Right kidney (tissue), 1 donor: ENCODE measurements at regions not wholly inside any gene's neighbourhood (a gene's known extent, or its start where the extent isn't known, plus 50 kb on each side); places are given as distances from the start of the nearest gene placed in this dataset.
"Not testable (repeated sequence)": the region's sequence is repeated elsewhere in the genome, so short reads cannot be mapped to it uniquely, and the experiment has no call there.

Experiments
- DNase-seq: peaks from one replicate; pipeline ENCODE4 v3.0.0-alpha.2; 2016

DNA sequence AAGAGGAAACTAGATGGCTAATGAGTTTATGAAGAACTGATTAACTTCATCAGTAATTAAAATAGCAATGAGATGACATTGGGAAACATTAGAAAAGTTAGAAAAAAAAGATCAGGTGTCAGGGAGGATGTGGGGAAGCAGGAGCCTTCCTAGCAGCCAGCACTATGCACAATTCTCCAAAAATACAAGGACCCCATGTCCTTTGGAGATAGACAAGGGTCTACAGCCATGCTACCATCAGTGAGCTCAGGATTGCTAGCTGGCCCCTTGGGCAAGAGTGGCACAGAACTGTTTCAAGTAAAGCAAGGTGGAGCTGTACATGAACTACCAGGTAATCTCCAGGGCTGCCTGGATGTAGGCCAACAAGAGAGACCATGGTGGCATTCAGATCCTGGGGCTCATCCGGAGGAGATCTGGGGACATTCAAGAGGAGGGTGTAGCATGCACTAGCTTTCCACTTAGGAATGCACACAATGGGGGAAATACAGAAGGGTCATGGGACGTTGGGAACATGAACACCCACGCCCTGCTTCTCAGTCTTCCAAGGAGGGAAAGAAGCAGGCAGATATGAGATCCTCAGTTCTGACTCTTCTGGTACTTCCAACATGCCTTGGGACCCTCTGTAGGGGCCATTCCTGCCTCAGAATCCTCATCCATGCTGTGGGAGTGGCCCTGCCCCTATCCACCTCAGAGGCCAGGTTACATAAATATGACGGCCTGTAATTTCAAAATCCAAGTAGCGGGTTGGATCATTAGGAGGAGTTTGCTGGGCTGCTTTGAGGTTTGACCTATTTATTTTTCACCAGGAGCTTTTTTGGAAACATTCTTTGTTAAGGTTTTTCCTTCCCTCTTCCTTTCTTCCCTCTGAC lies 82.2 kb upstream of the HABP2 start:
- no peak for DNase-seq

DNA sequence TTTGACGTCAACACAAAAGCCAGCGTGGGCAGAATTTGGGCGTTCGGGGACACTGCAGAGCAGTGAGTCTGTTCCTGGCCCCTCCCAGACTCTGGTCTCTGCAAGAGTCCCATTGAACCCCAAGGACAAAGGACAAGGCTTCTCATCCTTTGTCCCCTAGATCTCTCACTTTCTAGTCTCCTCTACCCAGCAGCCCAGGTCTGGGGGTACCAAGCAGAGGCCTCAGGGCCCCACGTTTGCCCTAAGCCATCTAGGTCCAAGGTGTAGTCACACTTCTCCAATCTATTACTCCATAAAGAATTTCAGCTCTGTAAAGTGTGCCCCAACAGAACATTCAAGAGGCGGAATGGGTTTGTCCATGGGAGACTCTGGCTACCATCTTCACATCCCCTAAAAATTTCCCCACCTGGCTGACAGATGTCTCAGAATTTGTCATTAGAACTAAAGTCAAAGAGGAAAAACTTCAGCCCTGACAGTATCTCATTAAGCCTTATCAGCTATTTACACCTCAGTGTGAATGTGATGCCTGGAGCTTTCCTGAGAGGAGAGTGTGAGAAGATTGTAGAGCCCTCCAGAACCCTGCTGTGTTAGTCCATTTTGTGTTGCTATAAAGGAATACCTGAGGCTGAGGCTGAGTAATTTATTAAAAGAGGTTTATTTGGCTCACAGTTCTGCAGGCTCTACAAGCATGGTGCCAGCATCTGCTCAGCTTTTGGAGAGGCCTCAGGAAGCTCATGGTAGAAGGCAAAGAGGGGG lies 81.4 kb upstream of the HABP2 start:
- no peak for DNase-seq

DNA sequence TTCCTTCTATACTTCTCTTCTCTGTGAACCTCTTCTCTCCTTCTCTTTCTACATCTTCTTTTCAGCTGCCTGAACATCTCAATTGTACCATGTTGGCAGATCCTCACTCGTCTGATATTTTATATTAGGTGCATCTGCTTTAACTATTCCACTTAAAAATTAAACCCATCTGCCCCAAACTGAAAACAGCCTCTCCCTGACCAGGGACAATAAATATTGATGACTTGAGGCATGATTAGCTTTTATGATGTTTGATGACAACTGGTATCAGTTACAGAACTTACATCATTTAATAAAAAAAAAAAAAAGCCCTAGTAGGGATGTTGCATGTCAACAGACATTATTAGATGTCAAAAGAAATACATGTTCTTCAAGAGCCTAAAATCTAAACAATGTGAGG lies 79.8 kb upstream of the HABP2 start:
- no peak for DNase-seq

DNA sequence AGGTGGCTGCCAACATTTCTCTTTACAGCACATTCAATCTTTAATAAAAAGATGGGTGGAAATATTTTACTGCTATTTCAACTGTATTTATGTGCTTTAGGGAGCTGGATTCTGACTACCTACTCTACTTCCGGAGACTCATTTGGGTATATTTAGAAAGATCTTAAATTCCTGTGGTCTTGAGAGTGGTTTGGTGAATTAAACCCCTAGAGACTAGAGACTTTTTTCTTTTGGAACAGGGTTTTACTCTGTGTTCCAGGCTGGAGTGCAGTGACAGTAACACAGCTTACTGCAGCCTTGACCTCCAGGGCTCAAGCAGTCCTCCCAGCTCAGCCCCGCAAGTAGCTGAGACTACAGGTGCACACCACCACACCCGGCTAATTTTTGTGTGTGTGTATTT lies 79.0 kb upstream of the HABP2 start:
- DNase-seq: no peak

DNA sequence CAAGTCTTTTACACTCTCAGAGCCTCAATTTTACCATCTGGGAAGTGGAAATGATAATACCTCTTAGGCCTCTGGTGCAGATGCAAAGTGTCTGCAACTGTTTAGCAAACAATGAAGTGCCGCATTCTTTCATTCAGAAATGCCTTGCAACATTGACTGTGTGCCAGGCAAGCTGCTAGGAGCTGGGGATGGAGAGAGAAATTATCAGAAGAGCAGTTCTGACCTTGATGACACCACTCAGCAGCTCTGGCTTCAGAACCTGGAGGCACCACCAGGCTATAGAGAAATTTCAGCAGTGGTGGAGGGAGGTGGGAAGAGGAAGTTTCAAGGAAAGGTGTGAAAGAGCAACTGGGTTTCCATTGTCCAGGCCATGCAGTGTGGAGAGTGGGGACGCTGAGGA lies 78.1 kb upstream of the HABP2 start:
- DNase-seq: no peak

DNA sequence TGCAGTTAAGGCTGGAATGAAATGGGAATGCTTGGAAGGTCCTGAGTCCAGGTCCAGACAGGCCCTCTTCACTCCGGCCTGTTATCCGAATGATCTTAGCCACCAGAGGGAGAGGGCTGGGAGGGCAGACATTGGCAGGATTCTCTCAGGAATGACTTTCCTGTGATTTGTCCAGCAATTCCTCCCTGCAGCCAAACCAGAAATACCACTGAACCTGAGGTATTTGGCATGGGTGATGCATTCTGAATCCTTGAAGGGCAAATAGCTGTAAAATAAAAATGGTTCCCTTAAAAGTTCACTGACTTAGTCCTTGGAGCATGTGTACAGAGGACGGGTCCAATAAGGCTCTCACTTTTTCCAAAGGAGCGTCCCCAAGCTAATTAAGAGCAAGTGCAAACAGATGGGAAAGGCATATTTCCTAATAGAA lies 77.5 kb upstream of the HABP2 start:
- no peak for DNase-seq

DNA sequence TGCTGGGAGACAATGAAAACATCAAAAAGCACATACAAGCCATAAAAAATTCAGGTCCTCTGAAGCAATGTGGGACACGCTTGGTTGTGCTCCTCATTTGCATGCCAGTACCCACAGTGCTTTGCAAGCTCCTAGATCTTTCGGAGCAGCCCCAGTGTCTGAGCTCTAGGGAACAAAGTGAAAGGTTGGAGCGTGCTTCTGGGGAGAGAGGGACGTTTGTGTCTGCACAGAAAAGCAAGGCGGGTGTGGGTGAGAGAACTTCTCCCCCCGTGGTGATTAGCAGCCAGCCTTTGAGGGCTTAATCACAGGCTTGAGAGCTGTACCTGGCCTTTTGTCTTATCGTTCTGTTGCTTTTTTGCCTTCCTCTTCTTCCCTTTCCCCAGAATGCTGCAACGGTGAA lies 76.7 kb upstream of the HABP2 start:
- DNase-seq: no peak

DNA sequence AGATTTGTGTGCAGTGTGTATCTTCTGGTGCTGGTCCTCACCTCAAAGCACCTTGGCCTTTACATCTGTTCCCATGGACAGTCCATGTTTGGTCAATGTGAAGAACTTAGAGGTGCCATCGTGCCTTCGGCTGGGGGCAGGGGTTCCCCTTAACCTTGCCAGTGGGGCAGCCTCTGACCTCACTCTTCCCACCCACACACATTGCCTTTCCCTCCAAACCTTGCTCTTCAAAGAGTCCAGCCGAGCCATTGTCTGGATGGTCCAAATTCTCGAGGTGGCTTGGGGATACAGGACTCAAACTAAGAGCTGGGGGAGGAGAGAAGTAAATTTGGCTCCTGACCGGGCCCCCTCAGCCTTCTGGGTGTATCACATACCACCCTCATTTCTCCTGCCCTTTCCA lies 76.2 kb upstream of the HABP2 start:
- DNase-seq: no peak

DNA sequence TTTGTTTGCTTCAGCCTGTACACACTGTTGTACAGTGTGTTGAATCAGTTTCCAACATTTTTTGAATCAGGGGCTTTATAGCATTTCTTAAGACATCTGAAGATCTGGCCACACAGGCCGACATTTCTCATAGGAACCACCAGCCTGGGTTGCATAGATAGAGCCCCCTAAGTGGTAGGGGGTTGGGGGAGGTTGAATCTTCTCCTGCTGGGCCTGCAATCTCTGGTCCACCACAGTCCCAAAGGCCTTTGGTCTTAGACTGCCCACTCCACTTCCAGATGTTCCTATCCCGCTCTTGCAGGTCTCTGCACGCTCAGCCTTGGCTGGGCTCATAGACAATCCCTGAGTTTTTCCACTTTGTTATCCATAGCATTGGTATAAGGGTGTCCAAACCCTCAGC lies 75.4 kb upstream of the HABP2 start:
- no peak for DNase-seq

DNA sequence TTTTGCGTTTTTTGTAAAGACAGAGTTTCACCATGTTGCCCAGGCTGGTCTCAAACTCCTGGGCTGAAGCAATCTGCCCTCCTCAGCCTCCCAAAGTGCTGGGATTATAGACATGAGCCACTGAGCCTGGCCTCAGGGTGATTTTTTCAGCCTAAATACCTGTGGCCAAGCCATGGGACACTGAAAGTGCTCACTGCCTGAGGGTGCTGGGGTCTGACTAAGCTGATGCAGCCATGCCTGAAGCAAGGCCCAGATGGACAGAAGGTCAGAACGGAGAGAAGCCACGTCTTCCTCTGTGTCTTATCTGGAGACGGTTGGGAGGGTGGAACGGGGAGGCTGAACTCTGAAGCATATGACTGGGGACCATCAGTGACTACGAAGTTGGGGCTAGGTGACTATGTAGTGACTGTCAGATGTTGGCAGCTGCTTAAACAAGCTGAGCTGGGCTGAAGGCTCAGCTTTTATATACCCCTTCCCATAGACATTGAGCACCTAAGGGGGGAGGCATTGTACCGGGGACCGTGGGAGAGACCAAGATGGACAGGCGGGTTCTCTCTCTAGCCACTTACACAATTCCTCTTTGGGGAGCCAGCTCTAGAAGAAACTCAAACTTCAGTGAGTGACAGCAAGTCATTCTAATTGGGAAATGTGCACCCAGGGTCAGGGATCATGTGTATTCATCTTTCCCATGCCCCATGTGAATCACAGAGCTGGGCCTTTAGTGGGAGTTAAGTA lies 73.3 kb upstream of the HABP2 start:
- DNase-seq: no peak

DNA sequence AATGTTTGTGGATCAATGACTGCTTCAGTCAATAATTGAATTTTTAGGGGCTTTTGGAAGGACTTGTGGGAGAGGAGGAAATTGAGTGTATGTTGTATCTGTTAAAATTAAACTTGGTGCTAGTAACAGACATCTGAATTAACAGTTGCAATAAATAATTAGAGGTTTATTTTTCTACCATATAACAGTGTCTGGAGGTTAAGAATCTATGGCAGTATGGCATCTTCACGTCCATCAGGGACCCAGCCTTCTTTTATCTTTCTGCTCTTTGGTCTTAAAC lies 72.8 kb upstream of the HABP2 start:
- no peak for DNase-seq

DNA sequence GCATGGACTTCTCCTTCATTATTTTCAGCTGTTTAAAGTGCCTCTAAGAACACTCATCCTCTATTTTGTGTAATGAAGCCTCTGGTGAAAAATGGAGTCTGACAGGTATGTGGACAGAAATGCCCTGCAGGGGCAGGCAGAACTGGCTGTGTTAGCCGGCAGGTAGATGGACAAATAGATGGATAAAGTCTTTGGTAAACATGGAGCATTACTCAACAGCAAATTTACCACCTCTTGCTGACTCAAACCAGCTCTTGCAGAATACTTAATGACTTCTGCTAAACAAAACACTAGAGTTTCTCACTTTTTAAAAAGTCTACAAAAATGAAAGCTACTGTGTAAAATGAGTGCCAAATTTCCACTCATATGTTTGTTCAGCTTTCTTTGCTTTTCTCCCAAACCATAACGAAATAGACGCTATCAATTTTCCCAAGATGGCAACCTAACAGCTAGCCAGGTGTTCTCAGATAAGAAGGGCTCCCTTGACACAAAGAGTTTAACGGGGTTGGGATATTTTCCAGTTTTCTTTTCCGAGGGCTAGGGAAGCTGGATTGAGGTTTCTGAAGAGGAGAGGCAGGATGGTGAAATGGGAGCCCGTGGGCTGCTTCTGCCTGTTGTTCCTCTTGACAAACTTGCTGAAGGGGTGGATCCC lies 71.9 kb upstream of the HABP2 start:
- DNase-seq: no peak

DNA sequence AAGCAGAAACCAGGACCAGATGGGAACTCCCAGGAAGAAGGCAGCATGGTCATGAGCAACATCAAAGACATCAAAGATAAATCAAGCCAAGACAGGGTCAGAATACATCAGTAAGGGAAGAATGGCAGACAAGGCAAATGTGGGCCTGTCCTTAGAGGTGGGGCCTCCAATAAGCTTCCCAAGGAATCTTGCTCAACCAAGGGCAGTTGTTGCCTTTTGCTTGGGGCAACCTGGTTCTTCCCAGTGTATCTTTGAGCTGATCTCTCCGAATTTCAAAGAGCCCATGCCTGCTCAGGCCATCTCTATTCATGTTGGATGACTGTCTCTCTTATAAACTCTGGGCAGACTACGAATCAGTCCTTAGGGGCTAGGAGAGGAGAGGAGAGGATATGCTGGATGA lies 68.4 kb upstream of the HABP2 start:
- DNase-seq: no peak

DNA sequence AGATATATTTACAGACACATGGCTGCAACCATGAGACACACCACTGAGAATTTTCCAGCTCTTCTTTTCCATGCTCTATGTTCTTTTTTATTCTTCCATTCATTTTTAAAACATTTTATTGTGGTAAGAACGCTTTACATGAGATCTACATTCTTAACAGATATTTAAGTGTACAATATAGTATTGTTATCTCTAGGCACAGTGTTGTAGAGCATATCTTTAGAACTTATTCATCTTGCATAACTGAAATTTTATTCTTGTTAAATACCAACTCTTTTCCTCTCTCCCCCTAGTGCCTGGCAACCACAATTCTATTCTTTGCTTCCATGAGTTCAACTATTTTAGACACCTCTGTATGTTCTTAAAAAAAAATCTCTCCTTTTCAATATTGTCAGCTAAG lies 67.1 kb upstream of the HABP2 start:
- DNase-seq: no peak

DNA sequence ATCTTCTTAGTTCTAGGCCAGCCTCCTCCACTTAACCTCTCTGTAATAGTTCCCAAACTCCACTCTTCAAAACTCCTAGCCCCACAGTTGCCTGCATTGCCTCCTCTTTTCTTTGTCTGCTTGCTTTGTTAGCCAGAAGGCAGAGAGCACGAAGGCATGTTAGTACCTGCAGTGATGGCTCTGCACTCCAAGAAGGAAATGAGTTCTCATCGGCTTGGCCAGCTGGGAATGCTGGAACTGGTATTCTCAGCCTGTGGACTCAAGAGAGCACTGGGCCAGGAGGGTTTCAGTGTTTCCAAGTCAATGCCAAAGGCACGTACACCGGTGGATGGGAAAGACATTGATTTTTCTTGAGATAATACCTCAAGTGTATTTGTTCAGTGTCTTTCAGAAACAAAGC lies 66.3 kb upstream of the HABP2 start:
- no peak for DNase-seq

DNA sequence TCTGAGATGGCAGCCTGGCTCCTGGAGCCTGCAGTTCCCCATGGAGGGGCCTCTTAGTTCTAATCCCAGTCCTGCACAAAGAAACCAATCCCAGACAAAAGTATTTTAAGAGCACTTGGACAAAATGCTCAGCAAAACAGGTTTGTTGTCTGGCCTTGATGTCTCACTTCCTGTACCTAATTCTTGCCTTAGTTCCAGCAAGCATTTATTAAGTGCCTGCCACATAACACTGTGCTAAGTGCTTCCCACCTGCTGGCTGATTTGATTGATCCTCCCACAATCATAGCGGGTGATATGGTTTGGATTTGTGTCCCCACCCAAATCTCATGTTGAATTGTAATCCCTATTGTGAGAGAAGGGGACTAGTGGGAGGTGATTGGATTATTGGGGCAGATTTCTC lies 65.7 kb upstream of the HABP2 start:
- DNase-seq: no peak

DNA sequence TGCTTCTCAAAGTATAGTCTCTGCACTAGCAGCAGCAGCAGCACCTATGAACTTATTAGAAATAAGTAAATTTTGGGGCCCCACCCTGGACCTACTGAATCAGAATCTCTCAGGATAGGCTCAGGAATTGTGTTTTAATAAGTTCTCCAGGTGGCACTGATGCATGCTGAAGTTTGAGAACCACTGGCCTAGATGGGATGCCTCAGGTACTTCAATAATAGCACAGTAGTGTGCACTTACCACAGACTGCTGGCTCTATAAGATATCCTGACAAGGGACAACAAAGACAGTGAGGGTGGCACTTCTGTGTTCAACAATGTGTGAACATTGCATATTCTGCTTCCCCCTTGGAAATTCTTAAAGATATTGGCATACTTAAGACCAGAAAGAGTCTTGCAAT lies 64.7 kb upstream of the HABP2 start:
- no peak for DNase-seq

DNA sequence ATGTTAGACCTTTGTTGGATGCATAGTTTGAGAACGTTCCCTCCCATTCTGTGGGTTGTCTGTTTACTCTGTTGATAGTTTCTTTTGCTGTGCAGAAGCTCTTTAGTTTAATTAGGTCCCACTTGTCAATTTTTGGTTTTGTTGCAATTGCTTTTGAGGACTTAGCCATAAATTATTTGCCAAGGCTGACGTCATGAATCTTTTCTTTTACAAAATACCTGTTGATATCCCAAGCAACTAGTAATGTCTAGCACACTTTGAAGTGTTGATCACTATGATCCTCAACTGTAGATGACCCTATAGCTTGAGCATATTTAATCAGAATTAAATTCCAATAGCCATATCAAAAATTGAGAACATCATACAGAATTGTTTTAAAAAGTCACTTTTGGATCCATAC lies 63.3 kb upstream of the HABP2 start:
- not testable (repeated sequence) for DNase-seq

DNA sequence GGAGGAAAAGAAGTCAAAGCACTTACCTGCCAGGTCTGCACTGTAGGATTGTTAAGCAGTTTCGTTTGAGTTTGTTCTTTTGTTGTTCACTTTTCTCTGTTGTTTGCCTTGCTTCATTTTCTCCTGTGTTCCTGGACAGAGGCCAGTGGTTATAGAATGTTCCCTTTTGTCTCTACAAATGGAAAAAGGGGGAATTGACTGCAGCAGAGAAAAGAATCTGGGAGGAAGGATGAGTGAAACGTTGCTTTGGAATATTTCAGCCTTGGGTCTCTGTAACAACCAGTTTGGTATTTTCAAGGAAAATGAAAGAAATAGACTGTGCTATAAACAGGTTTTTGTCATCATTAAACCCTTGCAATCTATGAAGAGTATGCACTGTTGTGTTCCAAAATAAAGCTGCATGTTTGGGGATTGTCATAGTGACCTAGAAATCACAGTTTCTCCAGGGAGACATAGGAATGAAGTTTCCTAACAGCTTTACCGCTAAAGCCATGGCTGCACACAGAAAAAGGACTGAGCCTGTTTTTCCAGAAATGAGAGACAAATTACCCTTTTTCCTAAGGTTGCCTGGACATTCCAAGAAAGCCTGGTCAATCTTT lies 60.8 kb upstream of the HABP2 start:
- DNase-seq: no peak

DNA sequence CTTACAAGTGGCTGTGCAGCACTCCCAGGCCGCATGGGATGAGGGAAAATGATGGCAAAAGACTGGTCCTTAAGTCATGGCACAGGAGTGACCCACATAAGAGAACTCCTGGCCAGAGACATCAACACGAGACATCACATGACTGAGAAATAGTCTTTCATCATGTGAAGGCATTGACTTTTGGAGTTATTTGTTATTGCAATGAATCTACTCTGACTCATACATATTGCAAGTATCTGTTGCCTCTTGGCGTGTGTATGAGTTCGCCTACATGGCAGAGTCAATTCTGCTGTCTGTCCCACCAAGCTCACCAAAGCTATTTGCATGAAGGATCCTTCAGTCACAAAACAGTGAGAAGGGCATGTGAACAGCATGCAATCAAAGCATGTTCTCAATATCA lies 59.7 kb upstream of the HABP2 start:
- no peak for DNase-seq

DNA sequence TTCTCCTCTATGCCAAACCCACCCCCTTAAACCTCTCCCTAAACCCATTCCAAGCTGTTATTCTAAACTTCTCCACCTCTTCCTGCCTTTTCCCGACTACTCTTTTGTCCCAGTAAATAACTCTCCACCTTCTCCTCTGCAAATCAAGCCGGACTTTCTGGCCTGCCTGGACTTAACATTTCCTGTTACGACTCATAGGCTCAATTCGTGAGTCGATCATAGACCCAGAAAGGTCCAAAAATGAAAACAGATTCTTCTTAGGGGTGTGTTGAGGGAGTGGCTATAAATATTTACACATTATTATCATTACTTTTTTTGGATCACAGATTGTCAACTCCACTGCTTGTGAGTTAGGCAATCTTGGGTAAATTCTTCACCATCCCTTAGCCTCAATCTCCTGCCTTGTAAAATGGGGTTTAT lies 59.0 kb upstream of the HABP2 start:
- no peak for DNase-seq

DNA sequence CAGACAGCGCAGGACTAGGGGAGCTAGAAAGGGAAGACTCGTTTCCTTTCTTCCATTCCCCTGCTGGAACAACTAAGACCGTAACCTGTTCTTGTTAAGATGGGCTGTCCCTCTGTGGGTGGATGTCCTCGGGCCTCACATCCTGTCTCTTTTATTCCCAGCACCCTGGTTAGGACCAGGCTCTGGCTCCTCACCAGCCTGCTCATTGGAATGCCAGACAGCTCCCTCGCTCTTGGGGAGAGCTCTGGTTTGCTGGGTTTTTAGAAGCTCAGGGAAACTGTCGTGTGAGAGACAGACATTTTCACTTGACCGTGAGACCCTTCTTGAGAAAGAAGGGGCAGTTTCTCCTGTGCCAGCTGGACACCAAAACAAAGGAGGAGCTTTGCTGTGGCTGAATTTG lies 58.1 kb upstream of the HABP2 start:
- no peak for DNase-seq

DNA sequence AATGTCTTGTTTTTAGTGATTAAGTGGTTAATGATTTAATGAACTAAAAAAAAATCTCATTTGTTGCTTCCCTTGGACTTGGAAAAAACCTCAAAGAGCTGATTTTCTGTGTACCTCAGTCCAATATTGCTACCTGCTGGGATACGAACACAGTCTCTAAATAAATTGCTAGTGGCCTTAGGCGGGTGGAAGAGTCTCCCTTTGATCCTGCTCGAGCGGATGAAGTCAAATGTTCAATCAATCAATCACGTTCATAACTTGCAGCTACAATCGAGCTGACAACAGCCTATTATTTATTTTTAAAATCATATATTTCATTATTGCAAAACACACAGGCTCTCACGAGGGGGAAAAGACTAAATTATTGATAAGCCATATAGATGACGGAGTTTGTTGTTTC lies 57.3 kb upstream of the HABP2 start:
- DNase-seq: no peak
